ENCODE measurements at regions not wholly inside any gene's neighbourhood (a gene's known extent, or its start where the extent isn't known, plus 50 kb on each side); places are given as distances from the start of the nearest gene placed in this dataset.

GRCh38 chr11:123366924-123367323, 63.1 kb upstream of the GRAMD1B start:
- TF ChIP-seq POLR2A (IDR thresholded peaks at IDR 0.05; ENCODE audit: low read length) (no peak), USF2 (IDR thresholded peaks at IDR 0.05) (no peak), EP300 (IDR thresholded peaks at IDR 0.05) (no peak), MYC (IDR thresholded peaks at IDR 0.05; ENCODE audit: borderline replicate concordance, low read length) (no peak)
